C1 segment of cervical spinal cord (tissue), 14 donors: ENCODE measurements at regions not wholly inside any gene's neighbourhood (a gene's known extent, or its start where the extent isn't known, plus 50 kb on each side); places are given as distances from the start of the nearest gene placed in this dataset.
A peak's percentile ranks its signal among the peaks of the same experiment; 100 is the strongest.
"Not testable (repeated sequence)": the region's sequence is repeated elsewhere in the genome, so short reads cannot be mapped to it uniquely, and the experiment has no call there.

ENCODE experiments used
- DNase-seq, 14 donors: peaks; one replicate each; lab custom pipeline; 2025; lab: John Stamatoyannopoulos, UW

GRCh38 chr5:135279328-135279727 lies 119.7 kb downstream of the MACROH2A1 start:
- no peak for DNase-seq

- DNase-seq, result no peak
Observed at GRCh38 chr5:135276151-135276550, 122.9 kb downstream of the MACROH2A1 start.

GRCh38 chr5:135273212-135273611 lies 125.8 kb downstream of the MACROH2A1 start:
- DNase-seq, result no peak

- DNase-seq, result no peak
Observed at GRCh38 chr5:135272311-135272805, 126.7 kb downstream of the MACROH2A1 start.

GRCh38 chr5:135271533-135272310 lies 127.3 kb downstream of the MACROH2A1 start:
- DNase-seq, result no peak

- peak in 1 of 14 donors; percentile 44 for DNase-seq
Observed at GRCh38 chr5:135269931-135270421, 129.1 kb downstream of the MACROH2A1 start.

GRCh38 chr5:135269199-135269598 lies 129.8 kb downstream of the MACROH2A1 start:
- DNase-seq, result no peak

- no peak for DNase-seq
Observed at GRCh38 chr5:135266975-135267374, 132.1 kb downstream of the MACROH2A1 start.

GRCh38 chr5:135266303-135266635 lies 132.8 kb downstream of the MACROH2A1 start:
- no peak for DNase-seq

- DNase-seq, result no peak
Observed at GRCh38 chr5:135265497-135266302, 133.3 kb downstream of the MACROH2A1 start.

GRCh38 chr5:135264451-135265440 lies 134.3 kb downstream of the MACROH2A1 start:
- DNase-seq, result peak in 1 of 14 donors; percentile 22

GRCh38 chr5:135263022-135263668 lies 135.9 kb downstream of the MACROH2A1 start:
- no peak for DNase-seq

- no peak for DNase-seq
Observed at GRCh38 chr5:135262364-135262763, 136.7 kb downstream of the MACROH2A1 start.

GRCh38 chr5:135260108-135260507 lies 138.9 kb downstream of the MACROH2A1 start:
- not testable (repeated sequence) for DNase-seq

- DNase-seq, result no peak
Observed at GRCh38 chr5:135255461-135256178, 143.4 kb downstream of the MACROH2A1 start.

GRCh38 chr5:135254183-135254582 lies 144.8 kb downstream of the MACROH2A1 start:
- DNase-seq, result no peak

- no peak for DNase-seq
Observed at GRCh38 chr5:135253601-135254178, 145.3 kb downstream of the MACROH2A1 start.

GRCh38 chr5:135251093-135251492 lies 147.9 kb downstream of the MACROH2A1 start:
- no peak for DNase-seq

- DNase-seq, result no peak
Observed at GRCh38 chr5:135250671-135251070, 148.4 kb downstream of the MACROH2A1 start.

GRCh38 chr5:135249658-135250057 lies 149.4 kb downstream of the MACROH2A1 start:
- no peak for DNase-seq
